Medulla oblongata (tissue), 1 donor: ENCODE measurements at regions not wholly inside any gene's neighbourhood (a gene's known extent, or its start where the extent isn't known, plus 50 kb on each side); places are given as distances from the start of the nearest gene placed in this dataset.
"Not testable (repeated sequence)": the region's sequence is repeated elsewhere in the genome, so short reads cannot be mapped to it uniquely, and the experiment has no call there.

Experiments
- DNase-seq: peaks from one replicate; pipeline ENCODE4 v3.0.0-alpha.2; 2015; ENCODE audit errors: extremely low spot score

DNA sequence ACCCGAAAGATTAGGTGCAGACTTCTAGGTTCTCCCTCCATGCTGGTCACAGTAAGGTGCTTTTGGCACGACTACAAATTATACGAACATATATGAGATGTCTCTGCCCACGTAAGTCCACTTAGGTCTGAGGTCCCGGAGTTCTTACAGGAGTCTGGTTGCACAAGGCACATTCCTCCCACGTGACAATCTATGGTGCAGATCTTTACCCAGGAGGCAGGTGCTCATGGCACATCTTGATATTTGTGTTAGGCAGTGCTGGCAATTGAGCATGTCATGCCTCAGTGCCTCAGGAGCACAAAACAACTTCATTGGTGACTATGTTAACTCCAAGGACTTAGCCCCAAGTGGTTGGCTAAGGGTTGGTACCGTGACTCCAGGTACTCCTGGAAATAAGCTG is 92.0 kb upstream of the AMN1 start:
- DNase-seq: no peak

- DNase-seq: no peak
Measured at GRCh38 chr12:31819427-31819826, 90.6 kb upstream of the AMN1 start.

DNA sequence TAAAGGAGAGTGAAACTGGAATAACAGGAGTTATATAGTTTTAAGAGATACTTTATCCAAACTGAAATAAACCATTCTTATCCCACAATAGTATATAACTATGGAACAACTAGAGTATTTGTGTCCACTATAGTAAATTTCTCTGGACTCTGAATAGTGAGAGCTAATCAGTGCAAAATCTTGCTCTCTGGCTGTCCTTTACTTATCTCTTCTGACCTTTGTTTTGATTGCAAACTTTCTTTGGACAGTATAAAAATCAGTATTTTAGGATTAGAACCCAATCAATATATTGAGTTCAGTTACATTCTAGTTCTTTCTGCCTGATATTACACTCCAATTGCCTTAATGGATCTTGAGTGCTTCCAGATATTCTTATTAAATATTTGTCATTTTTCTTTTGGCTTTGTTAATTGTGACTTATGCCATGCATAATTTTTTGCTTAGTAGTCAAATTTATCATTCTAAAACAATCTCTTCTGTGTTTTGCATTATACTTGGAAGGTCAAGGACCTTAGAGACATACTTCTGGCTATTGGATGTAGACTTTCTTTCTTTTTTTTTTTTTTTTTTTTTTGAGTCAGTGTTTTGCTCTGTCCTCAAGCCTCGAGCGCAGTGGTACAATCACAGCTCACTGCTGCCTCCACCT is 89.9 kb upstream of the AMN1 start:
- DNase-seq: no peak

DNA sequence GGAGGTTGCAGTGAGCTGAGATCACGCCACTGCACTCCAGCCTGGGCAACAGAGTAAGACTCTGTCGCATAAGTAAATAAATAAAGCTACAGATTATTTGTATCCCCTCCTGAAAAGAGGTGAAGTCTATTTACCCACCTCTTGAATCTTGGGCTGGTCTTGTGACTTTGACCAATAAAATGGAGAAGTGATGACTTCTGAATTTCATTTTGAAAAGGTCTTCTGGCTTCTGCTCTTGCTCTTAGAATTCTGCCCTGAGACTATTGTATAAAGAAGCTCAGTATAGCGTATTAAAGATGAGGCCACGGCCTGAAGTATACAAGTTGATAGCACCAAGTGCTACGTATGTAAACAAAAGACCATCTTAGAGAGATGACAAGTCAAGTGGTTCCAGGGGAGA is 88.3 kb upstream of the AMN1 start:
- no peak for DNase-seq

DNA sequence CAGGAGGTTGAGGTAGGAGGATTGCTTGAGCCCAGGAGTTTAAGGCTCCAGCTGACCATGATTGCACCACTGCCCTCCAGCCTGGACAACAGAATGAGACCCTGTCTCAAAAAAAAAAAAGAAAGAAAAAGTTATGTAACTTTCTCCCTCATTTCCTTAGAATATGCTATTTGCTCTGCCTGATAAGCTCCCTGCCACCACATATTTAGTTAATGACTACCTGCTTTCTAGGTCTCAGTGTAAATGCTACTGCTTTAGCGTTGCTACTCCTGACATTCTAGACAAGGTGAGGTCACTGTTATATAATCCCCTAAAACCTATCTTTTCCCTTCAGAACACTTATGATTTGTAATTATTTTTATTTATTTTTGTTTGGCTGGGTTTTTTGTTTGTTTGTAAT is 86.3 kb upstream of the AMN1 start:
- DNase-seq: no peak

DNA sequence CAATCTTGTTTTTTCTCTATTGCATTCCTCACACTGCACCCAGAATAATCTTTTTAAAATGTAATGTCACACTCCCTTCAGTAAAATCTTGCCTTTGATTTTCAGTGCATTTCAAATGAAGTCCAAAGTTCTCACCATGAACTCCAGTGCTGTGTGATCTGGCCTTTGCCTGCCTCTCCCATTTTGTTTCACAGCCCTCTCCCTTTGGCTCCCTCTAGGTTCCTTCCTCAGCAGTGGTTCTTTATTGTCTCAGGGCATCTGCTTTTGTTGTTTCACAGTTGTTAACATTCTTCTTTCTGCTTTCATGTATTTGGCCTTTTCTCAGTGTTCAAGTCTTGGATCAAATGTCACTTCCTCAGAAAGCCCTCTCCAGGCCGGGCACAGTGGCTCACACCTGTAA is 84.5 kb upstream of the AMN1 start:
- no peak for DNase-seq

DNA sequence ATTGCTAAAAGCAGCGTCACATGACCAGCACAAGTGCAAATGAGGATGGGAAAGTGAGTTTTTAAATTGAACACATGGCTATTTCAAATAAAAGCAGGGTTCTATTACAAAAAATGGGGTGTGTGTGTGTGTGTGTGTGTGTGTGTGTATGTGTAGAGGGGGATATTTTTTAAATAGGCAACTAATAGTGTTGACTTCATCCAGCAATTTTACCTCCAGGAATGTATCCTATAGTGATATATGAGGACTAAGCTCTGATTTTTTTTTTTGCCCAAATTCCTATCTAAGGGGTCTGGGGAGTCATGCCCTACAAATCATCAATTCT is 78.9 kb upstream of the AMN1 start:
- DNase-seq: no peak

- not testable (repeated sequence) for DNase-seq
Measured at GRCh38 chr12:31807081-31807772, 78.4 kb upstream of the AMN1 start.

DNA sequence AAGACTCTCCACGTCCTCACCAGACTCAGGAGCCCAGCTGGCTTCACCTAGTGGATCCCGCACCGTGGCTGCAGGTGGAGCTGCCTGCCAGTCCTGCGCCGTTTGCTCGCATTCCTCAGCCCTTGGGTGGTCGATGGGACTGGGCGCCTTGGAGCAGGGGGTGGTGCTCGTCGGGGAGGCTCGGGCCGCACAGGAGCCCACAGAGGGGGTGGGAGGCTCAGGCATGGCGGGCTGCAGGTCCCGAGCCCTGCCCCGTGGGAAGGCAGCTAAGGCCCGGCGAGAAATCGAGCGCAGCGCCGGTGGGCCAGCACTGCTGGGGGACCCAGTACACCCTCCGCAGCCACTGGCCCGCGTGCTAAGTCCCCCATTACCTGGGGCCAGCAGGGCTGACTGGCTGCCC is 76.9 kb upstream of the AMN1 start:
- not testable (repeated sequence) for DNase-seq

DNA sequence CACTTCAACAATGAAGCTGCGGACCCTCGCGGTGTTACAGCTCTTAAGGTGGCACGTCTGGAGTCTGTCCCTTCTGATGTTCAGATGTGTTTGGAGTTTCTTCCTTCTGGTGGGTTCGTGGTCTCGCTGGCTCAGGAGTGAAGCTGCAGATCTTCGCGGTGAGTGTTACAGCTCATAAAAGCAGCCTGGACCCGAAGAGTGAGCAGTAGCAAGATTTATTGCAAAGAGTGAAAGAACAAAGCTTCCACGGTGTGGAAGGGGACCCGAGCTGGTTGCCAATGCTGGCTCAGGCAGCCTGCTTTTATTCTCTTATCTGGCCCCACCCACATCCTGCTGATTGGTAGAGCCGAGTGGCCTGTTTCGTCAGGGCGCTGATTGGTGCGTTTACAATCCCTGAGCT is 75.9 kb upstream of the AMN1 start:
- DNase-seq: not testable (repeated sequence)

DNA sequence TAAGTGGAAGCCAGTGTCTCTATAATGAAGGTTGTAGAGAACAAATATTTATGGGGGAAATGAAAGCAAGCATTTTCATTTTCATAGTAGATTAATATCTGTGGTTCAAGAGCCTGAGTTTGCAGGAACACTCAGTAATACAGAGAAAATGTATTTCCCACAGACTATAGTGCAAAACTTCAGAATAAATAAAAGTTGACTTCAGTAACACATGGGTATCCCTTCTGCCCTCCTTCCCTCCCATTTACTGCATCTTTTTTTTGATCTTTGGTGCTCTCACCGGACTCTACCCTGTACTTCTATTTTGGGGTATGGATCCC is 75.3 kb upstream of the AMN1 start:
- DNase-seq: no peak

- DNase-seq: no peak
Measured at GRCh38 chr12:31803306-31804184, 74.7 kb upstream of the AMN1 start.

DNA sequence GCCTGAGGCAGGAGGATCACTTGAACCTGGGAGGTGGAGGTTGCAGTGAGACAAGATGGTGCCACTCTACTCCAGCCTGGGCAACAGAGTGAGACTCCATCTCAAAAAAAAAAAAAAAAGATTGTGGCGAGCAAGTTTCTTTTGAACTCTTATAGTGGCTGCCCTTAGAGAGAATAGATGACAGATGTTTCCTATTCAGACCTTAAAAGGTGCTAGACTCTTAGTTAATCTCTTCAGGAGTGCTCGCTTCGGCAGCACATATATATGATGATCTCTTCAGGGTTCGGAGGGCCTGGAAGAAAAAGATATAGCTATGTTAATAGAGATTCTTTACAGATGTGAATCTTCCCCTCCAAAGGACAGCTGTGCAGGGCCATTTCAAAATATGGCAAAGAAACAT is 73.1 kb upstream of the AMN1 start:
- DNase-seq: no peak

DNA sequence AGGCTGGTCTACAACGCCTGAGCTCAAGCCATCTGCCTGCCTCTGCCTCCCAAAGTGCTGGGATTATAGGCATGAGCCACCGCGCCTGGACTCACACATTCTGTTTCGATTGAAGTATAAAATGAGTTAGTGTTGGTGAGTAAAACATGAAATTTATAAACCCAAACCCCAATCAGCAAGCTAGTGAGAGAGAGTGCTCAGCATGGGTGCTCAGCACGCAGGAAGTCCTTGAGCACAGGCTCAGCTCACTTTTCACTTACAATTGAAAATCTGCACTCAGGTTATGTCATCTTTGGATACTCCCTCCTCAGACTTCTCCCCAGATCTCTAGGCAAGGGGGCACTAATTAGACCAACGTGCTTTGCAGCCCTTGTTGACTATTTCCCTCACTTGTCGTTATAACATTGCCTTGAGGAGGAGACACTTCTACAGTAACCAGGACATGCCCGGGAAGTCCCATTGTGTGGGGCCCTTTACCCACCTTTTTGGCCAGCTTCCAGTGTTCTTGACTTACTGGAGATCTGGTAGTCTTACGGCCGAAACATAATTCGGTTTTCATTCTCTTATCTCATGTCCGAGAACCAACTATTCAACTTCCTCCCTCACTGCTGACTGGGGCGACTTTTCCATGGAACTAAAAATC is 68.5 kb upstream of the AMN1 start:
- DNase-seq: no peak

DNA sequence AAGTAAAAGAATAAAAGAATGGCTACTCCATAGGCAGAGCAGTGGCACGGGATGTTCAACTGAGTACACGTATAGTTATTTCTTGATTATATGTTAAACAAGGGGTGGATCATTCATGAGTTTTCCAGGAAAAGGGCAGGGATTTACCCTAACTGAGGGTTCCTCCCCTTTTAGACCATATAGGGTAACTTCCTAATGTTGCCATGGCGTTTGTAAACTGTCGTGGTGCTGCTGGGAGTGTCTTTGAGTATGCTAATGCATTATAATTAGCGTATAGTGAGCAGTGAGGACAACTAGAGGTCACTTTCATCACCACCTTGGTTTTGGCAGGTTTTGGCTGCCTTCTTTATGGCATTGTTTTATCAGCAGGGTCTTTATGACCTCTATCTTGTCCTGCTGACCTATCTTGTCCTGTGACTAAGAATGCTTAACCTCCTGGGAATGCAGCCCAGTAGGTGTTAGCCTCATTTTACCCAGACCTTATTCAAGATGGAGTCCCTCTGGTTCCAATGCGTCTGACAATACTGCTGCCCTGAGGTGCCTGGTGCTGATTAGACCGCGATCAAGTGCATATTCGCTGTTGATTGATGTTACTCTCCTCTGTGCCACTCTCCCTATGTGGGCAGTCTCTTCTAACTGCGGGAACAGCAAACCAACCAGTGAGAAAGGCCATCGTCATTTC is 67.6 kb upstream of the AMN1 start:
- no peak for DNase-seq

GRCh38 chr12:31794745-31795144 is 65.9 kb upstream of the AMN1 start:
- no peak for DNase-seq

DNA sequence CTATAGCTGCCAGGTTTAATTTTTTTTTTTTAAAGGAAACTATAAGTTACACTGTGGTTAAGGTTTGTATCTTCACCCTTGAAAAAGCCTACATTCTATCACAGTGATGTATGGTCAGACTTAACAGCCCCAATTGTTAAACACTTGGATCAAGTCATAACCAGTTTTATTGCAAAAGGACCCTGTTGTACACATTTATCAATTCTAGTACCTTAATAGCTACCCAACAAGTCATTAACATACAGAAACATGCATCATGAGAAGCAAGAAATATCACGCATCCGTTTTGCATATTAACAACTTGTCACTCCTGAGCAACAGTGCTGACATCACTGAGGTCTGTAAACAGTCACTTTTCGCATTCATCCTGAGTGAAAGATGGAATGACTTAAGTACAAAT is 62.4 kb upstream of the AMN1 start:
- DNase-seq: not testable (repeated sequence)

DNA sequence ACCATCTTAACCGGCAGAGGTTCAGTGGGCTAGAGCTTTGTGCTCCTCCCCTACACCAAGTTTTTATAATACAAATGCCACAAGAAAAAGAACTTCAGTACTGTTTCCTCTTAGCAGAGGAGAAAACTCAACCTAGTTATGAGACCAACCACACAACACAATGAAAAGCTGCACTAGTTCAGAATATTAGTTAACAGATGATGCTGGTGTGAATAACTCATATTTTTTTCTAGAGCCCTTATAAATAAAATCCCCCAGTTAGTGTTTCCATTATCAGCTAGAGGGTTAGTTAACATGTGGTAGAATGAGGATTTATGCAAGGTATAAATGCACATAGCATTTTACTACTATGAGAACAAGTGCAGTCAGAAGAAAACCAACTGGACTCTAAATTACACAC is 61.9 kb upstream of the AMN1 start:
- DNase-seq: no peak

DNA sequence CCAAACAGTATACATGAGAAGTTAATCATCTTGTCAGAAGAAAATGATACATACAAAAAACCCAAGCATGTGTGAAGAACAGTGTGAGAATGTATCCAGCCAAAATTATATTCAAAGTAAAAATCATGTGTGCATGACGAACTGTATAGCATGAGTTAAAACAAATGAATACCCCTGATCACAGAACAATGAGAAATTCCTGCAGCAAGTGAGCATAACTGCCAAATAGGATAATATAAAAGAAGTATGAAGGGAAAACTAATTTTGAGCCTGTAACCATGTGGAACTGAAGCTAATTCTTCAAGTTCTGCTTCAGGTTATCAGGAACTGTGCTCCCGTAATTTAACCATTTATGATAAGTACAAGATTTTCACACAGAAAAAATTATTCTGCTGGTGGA is 56.5 kb upstream of the AMN1 start:
- no peak for DNase-seq

- DNase-seq: no peak
Measured at GRCh38 chr12:31783996-31784645, 55.3 kb upstream of the AMN1 start.

DNA sequence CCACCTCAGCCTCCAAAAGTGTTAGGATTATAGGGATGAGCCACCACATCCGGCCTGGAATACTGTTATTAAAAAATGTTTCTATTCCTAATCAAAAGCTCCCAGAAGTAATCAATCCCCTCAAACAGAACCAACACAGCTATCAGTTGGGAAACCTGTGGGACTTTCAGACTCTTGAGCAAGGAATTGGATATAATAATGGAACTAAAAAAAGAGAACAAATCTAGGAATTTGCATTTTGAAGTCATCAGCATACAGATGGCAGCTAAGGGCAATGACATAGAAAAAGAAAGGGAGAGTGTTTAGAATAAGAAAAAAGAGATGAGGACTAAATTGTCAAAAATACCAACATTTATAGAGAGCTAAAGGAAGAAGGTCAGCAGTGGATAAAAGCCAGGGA is 54.7 kb upstream of the AMN1 start:
- DNase-seq: no peak
